IMR-90 (cell line): ENCODE measurements at regions not wholly inside any gene's neighbourhood (a gene's known extent, or its start where the extent isn't known, plus 50 kb on each side); places are given as distances from the start of the nearest gene placed in this dataset.

Experiments
- ATAC-seq: fragments of 200-7000 bp; cut with Tn5 transposase; 2 replicates; pipeline ENCODE4 v1.9.1; 2020; ENCODE audit warnings: low read depth, mild to moderate bottlenecking, moderate library complexity
- BruUV-seq: library from RNA; stranded (reverse); fragments of 400-500 nt; replicated peaks from 2 replicates; lab custom pipeline; 2021; lab: Mats Ljungman, UMichigan
- CTCF ChIA-PET: fragments of 300-600 bp; formaldehyde crosslinking; extraction: SDS; loops from one replicate; lab custom pipeline; 2021; ENCODE audit warnings: antibody characterized with exemption; lab: Yijun Ruan, JAX
- POLR2A ChIA-PET: fragments of 300-600 bp; sonication (Branson Sonifier 250); formaldehyde crosslinking; loops from one replicate; lab custom pipeline; 2022; ENCODE audit warnings: antibody characterized with exemption; ENCODE audit not compliant: unreplicated experiment; lab: Charles Lee
- DNase-seq: peaks from one replicate; pipeline ENCODE4 v3.0.0; 2013
- H2AFZ ChIP-seq: replicated peaks from 2 replicates; pipeline ENCODE3; 2013; ENCODE audit warnings: low read length, mild to moderate bottlenecking; ENCODE audit not compliant: poor library complexity
- H2AK5ac ChIP-seq: 2 replicates; pipeline ENCODE4 v1.6.1; 2013; ENCODE audit warnings: low read depth, low read length, inconsistent platforms
- H2AK9ac ChIP-seq: replicated peaks from 2 replicates; pipeline ENCODE3; 2013; ENCODE audit warnings: mild to moderate bottlenecking, low read depth, low read length, moderate library complexity; ENCODE audit not compliant: poor library complexity
- H2BK120ac ChIP-seq: 2 replicates; pipeline ENCODE4 v1.6.1; 2013; ENCODE audit warnings: low read depth, low read length, inconsistent platforms
- H2BK15ac ChIP-seq: 3 replicates; pipeline ENCODE4 v1.6.1; 2013; ENCODE audit warnings: low read depth, low read length, inconsistent platforms
- H2BK20ac ChIP-seq: 2 replicates; pipeline ENCODE4 v1.6.1; 2013; ENCODE audit warnings: low read depth, mild to moderate bottlenecking, inconsistent platforms, low read length, moderate library complexity
- H2BK5ac ChIP-seq: 2 replicates; pipeline ENCODE4 v1.6.1; 2013; ENCODE audit warnings: mild to moderate bottlenecking, low read depth, low read length, inconsistent platforms; ENCODE audit not compliant: poor library complexity, severe bottlenecking
- H3K14ac ChIP-seq: replicated peaks from 2 replicates; pipeline ENCODE4 v1.6.1; 2013; ENCODE audit warnings: low read depth, low read length, inconsistent platforms
- H3K18ac ChIP-seq: 2 replicates; pipeline ENCODE4 v1.6.1; 2013; ENCODE audit warnings: low read depth, low read length, control low read depth
- H3K23ac ChIP-seq: 2 replicates; pipeline ENCODE4 v1.6.1; 2013; ENCODE audit warnings: low read depth, low read length, inconsistent platforms
- H3K27ac ChIP-seq: 2 replicates; pipeline ENCODE4 v1.5.1; 2013; ENCODE audit warnings: mild to moderate bottlenecking, control low read depth, low read length; ENCODE audit not compliant: insufficient read depth
- H3K27me3 ChIP-seq: 2 replicates; pipeline ENCODE4 v1.6.1; 2013; ENCODE audit warnings: low read length; ENCODE audit not compliant: control insufficient read depth, insufficient read depth
- H3K36me3 ChIP-seq: 2 replicates; pipeline ENCODE4 v1.6.1; 2013; ENCODE audit warnings: low read length, mixed read lengths; ENCODE audit not compliant: control insufficient read depth, insufficient read depth
- H3K4ac ChIP-seq: 2 replicates; pipeline ENCODE4 v1.6.1; 2013; ENCODE audit warnings: low read depth, low read length, inconsistent platforms
- H3K4me1 ChIP-seq: 2 replicates; pipeline ENCODE4 v1.6.1; 2013; ENCODE audit warnings: low read length, mixed read lengths; ENCODE audit not compliant: control insufficient read depth, insufficient read depth
- H3K4me2 ChIP-seq: 2 replicates; pipeline ENCODE4 v1.6.1; 2013; ENCODE audit warnings: low read depth, mild to moderate bottlenecking, control low read depth, low read length, moderate library complexity
- H3K4me3 ChIP-seq: 2 replicates; pipeline ENCODE4 v1.5.1; 2013; ENCODE audit warnings: low read depth, mild to moderate bottlenecking, control low read depth, low read length, moderate library complexity; ENCODE audit not compliant: insufficient read depth
- H3K56ac ChIP-seq: 2 replicates; pipeline ENCODE4 v1.6.1; 2013; ENCODE audit warnings: low read length, inconsistent platforms; ENCODE audit not compliant: insufficient read depth; ENCODE audit errors: extremely low read depth
- H3K79me1 ChIP-seq, 2 experiments: 2 replicates each; pipeline ENCODE4 v1.6.1; 2013; ENCODE audit warnings: low read length in 2 of 2, inconsistent platforms in 1 of 2, low read depth in 1 of 2
- H3K9ac ChIP-seq: 2 replicates; pipeline ENCODE4 v1.6.1; 2013; ENCODE audit warnings: low read depth, low read length, control low read depth
- H3K9me1 ChIP-seq: 2 replicates; pipeline ENCODE4 v1.6.1; 2013; ENCODE audit warnings: low read length, inconsistent platforms; ENCODE audit not compliant: insufficient read depth
- H3K9me3 ChIP-seq: 2 replicates; pipeline ENCODE4 v1.6.1; 2013; ENCODE audit warnings: low read length; ENCODE audit not compliant: control insufficient read depth, insufficient read depth
- H4K20me1 ChIP-seq: 2 replicates; pipeline ENCODE4 v1.6.1; 2013; ENCODE audit warnings: low read length, inconsistent platforms; ENCODE audit not compliant: insufficient read depth
- H4K5ac ChIP-seq: 2 replicates; pipeline ENCODE4 v1.6.1; 2013; ENCODE audit warnings: mild to moderate bottlenecking, low read depth, low read length, control low read depth
- H4K8ac ChIP-seq, 2 experiments: 2 replicates each; pipeline ENCODE4 v1.6.1; 2013; ENCODE audit warnings: low read depth in 2 of 2, low read length in 2 of 2, control low read depth in 1 of 2, inconsistent platforms in 1 of 2
- H4K91ac ChIP-seq: 2 replicates; pipeline ENCODE4 v1.6.1; 2013; ENCODE audit warnings: low read depth, low read length, inconsistent platforms; ENCODE audit not compliant: insufficient read depth
- BHLHE40 ChIP-seq: fragments of 150-350 bp; IDR thresholded peaks from 2 replicates; pipeline ENCODE4 v1.6.1; 2016; ENCODE audit warnings: mild to moderate bottlenecking, low read depth, low read length
- CEBPB ChIP-seq: IDR thresholded peaks from 2 replicates; pipeline ENCODE4 v1.6.1; 2012; ENCODE audit warnings: low read depth, low read length, improper control_type of control experiment
- CHD1 ChIP-seq: IDR thresholded peaks from 2 replicates; pipeline ENCODE4 v1.6.1; 2012; ENCODE audit warnings: low read depth, low read length, improper control_type of control experiment
- CTCF ChIP-seq: conservative IDR thresholded peaks from 2 replicates; pipeline ENCODE4 v1.5.1; 2012; ENCODE audit warnings: mild to moderate bottlenecking, low read depth, low read length, improper control_type of control experiment
- ELK1 ChIP-seq: fragments of 150-350 bp; IDR thresholded peaks from 2 replicates; pipeline ENCODE4 v1.6.1; 2016; ENCODE audit warnings: low read depth, mild to moderate bottlenecking, low read length, moderate library complexity, borderline replicate concordance
- FOS ChIP-seq: fragments of 150-350 bp; IDR thresholded peaks from 2 replicates; pipeline ENCODE4 v1.6.1; 2016; ENCODE audit warnings: low read depth, low read length
- MAFK ChIP-seq: IDR thresholded peaks from 2 replicates; pipeline ENCODE4 v1.6.1; 2012; ENCODE audit warnings: low read depth, low read length, improper control_type of control experiment
- MAZ ChIP-seq: IDR thresholded peaks from 2 replicates; pipeline ENCODE4 v1.6.1; 2012; ENCODE audit warnings: low read depth, mild to moderate bottlenecking, low read length, improper control_type of control experiment, moderate library complexity, borderline replicate concordance
- MXI1 ChIP-seq: IDR thresholded peaks from 2 replicates; pipeline ENCODE4 v1.6.1; 2012; ENCODE audit warnings: low read depth, mild to moderate bottlenecking, low read length, moderate library complexity, borderline replicate concordance
- NFE2L2 ChIP-seq: fragments of 150-350 bp; IDR thresholded peaks from 2 replicates; pipeline ENCODE4 v1.6.1; 2016; ENCODE audit warnings: low read depth, mild to moderate bottlenecking, low read length
- POLR2A ChIP-seq: IDR thresholded peaks from 2 replicates; pipeline ENCODE4 v1.6.1; 2012; ENCODE audit warnings: mild to moderate bottlenecking, low read depth, low read length
- RAD21 ChIP-seq: IDR thresholded peaks from 2 replicates; pipeline ENCODE4 v1.6.1; 2012; ENCODE audit warnings: low read length, improper control_type of control experiment
- RFX5 ChIP-seq: IDR thresholded peaks from 2 replicates; pipeline ENCODE4 v1.8.0; 2012; ENCODE audit warnings: low read depth, mild to moderate bottlenecking, low read length, moderate library complexity
- SMC3 ChIP-seq: fragments of 150-350 bp; IDR thresholded peaks from 2 replicates; pipeline ENCODE4 v1.6.1; 2016; ENCODE audit warnings: low read depth, mild to moderate bottlenecking, antibody characterized with exemption, low read length, moderate library complexity
- USF2 ChIP-seq: fragments of 150-350 bp; IDR thresholded peaks from 2 replicates; pipeline ENCODE4 v1.6.1; 2017; ENCODE audit warnings: mild to moderate bottlenecking, antibody characterized with exemption, low read length, low read depth
- WGBS, 2 experiments: methylation state at CpG; one replicate each; pipeline versions ENCODE4 v1.1.5 to v1.1.7; 2013; ENCODE audit warnings: missing lambda C conversion rate in 2 of 2; ENCODE audit not compliant: insufficient read length in 1 of 2; ENCODE audit errors: extremely low coverage in 2 of 2; 5-methylcytosine and 5-hydroxymethylcytosine counted together
- dilution Hi-C: fragments of 300-500 bp; cut with HindIII; formaldehyde crosslinking; loops from one replicate; pipeline ENCODE4 v1.14.3; 2018; ENCODE audit warnings: low sequenced_read_pairs; ENCODE audit not compliant: unreplicated experiment
- in situ Hi-C: fragments of 300-500 bp; cut with MboI; formaldehyde crosslinking; loops from 3 replicates; pipeline ENCODE4 v1.14.3; 2019; ENCODE audit warnings: low sequenced_read_pairs, inconsistent platforms, mixed read lengths
- intact Hi-C: fragments of 100-400 bp; cut with micrococcal nuclease; formaldehyde crosslinking; loops from 2 replicates; pipeline ENCODE4 v1.10.0; 2022

- BruUV-seq, result no TSS peak
These were observed 53.3 kb upstream of the LMNB1 start for GRCh38 chr5:126723643-126724042.

More at GRCh38 chr5:126723643-126724042, 53.3 kb upstream of the LMNB1 start:
- Histone ChIP-seq H4K20me1 (no peaks in the 10 kb centered on the region), H3K9me3 (no peaks in the 10 kb centered on the region), H3K4me2 (no peak overlapping the region), H3K23ac (no peak overlapping the region), H3K36me3 (no peaks in the 10 kb centered on the region), H3K79me1 (no peaks in the 10 kb centered on the region), H2AK9ac (no peak overlapping the region), H3K4me3 (no peak overlapping the region), H4K91ac (no peak overlapping the region), H2BK15ac (no peak overlapping the region), H3K9me1 (no peaks in the 10 kb centered on the region), H4K8ac (no peak overlapping the region), H2AK5ac (no peak overlapping the region), H3K18ac (no peak overlapping the region), H3K27me3 (peaks cover 2% of the 10 kb centered on the region), H3K4ac (no peak overlapping the region), H2AFZ (no peak overlapping the region), H3K56ac (no peak overlapping the region), H3K4me1 (no peaks in the 10 kb centered on the region), H3K14ac (no peak overlapping the region), H3K9ac (no peak overlapping the region), H2BK120ac (no peak overlapping the region), H2BK20ac (no peak overlapping the region), H3K27ac (no peak overlapping the region), H4K5ac (no peak overlapping the region), H2BK5ac (no peak overlapping the region)
- DNase-seq (no peak), ATAC-seq (no peak)
- intact Hi-C loops (no loop called here), dilution Hi-C loops (no loop called here), in situ Hi-C loops (no loop called here)
- WGBS, 2 experiments, result no CpG with 5 or more reads among the region's 2 CpGs
- ChIA-PET CTCF (no interaction called here), POLR2A (no interaction called here)
- TF ChIP-seq MAFK, result no peak
- no peak for TF ChIP-seq SMC3
- TF ChIP-seq POLR2A, result no peak
- TF ChIP-seq BHLHE40, result no peak
- no peak for TF ChIP-seq FOS
- no peak for TF ChIP-seq CHD1
- TF ChIP-seq MAZ, result no peak
- no peak for TF ChIP-seq ELK1
- no peak for TF ChIP-seq USF2
- TF ChIP-seq MXI1, result no peak
- TF ChIP-seq NFE2L2, result no peak
- no peak for TF ChIP-seq CTCF
- no peak for TF ChIP-seq RAD21
- no peak for TF ChIP-seq RFX5
- no peak for TF ChIP-seq CEBPB
